ENCODE measurements at regions not wholly inside any gene's neighbourhood (a gene's known extent, or its start where the extent isn't known, plus 50 kb on each side); places are given as distances from the start of the nearest gene placed in this dataset.

GRCh38 chr2:206368933-206369569 is 74.3 kb upstream of the ADAM23 start:
- H3K79me2 ChIP-seq (ENCODE audit: control insufficient read depth, insufficient read depth, low read length), result no peaks in the 10 kb centered on the region
- no peaks in the 10 kb centered on the region for H3K9me3 ChIP-seq (replicated peaks; ENCODE audit: control insufficient read depth, insufficient read depth, low read length)
- H3K4me1 ChIP-seq (ENCODE audit: control insufficient read depth, extremely low read depth, insufficient read depth, low read length), result no peaks in the 10 kb centered on the region
- DNase-seq (ENCODE audit: low read depth, low spot score), result no peak
- H3K36me3 ChIP-seq (ENCODE audit: control insufficient read depth in 2 of 2, extremely low read depth in 1 of 2, insufficient read depth in 2 of 2, low read length in 2 of 2), result no peaks in the 10 kb centered on the region
- no peak for FAIRE-seq
- no peak overlapping the region for H3K27ac ChIP-seq (ENCODE audit: insufficient read depth, low read depth, low read length)
- TF ChIP-seq JUN (IDR thresholded peaks at IDR 0.05; ENCODE audit: borderline replicate concordance, insufficient read depth, insufficient read length, low read depth) (no peak), EZH2 (IDR thresholded peaks at IDR 0.05; ENCODE audit: borderline replicate concordance, low read depth, low read length, severe bottlenecking) (no peak), MAX (IDR thresholded peaks at IDR 0.05; ENCODE audit: insufficient read depth, insufficient read length) (no peak)
- intact Hi-C loops (cut with micrococcal nuclease) (no loop called here), dilution Hi-C loops (cut with MboI; ENCODE audit: extremely low pct_ligation_motif_present, low sequenced_read_pairs) (no loop called here)
- no peak overlapping the region for H3K4me3 ChIP-seq (replicated peaks in 1 of 3; ENCODE audit: insufficient read depth in 1 of 3, low read depth in 1 of 3, low read length in 3 of 3)
- no peaks in the 10 kb centered on the region for H3K9me1 ChIP-seq (replicated peaks; ENCODE audit: control insufficient read depth, extremely low read depth, insufficient read depth, low read length)
- no peaks in the 10 kb centered on the region for H4K20me1 ChIP-seq (replicated peaks; ENCODE audit: control insufficient read depth, extremely low read depth, insufficient read depth, low read length)
- no peak overlapping the region for H3K4me2 ChIP-seq (ENCODE audit: insufficient read depth, low read length)
- POLR2A ChIA-PET, result no interaction called here
- no TSS peak for BruUV-seq (replicated peaks)
- no peak overlapping the region for H3K9ac ChIP-seq (replicated peaks; ENCODE audit: extremely low read depth, insufficient read depth, low read length)
- H2AFZ ChIP-seq (ENCODE audit: low read depth, low read length), result no peak overlapping the region
- CTCF ChIA-PET, result interaction anchor here (0.9 to 1.5 kb wide), 3 partner anchors 10 to 156 kb away, joined by 3 to 4 read pairs (median 3); a partner anchor contains a TSS
- H3K27me3 ChIP-seq (ENCODE audit: control insufficient read depth in 2 of 2, insufficient read depth in 2 of 2, low read length in 2 of 2), result peaks cover 0 to 2% of the 10 kb centered on the region in 2 experiments

GRCh38 chr2:206375956-206376355 is 67.4 kb upstream of the ADAM23 start:
- no peaks in the 10 kb centered on the region for H3K36me3 ChIP-seq (ENCODE audit: control insufficient read depth in 2 of 2, extremely low read depth in 1 of 2, insufficient read depth in 2 of 2, low read length in 2 of 2)
- no peak for DNase-seq (ENCODE audit: low read depth, low spot score)
- dilution Hi-C loops (cut with MboI; ENCODE audit: extremely low pct_ligation_motif_present, low sequenced_read_pairs), result no loop called here
- H3K9me3 ChIP-seq (replicated peaks; ENCODE audit: control insufficient read depth, insufficient read depth, low read length), result no peaks in the 10 kb centered on the region
- H3K9me1 ChIP-seq (replicated peaks; ENCODE audit: control insufficient read depth, extremely low read depth, insufficient read depth, low read length), result no peaks in the 10 kb centered on the region
- TF ChIP-seq JUN (IDR thresholded peaks at IDR 0.05; ENCODE audit: borderline replicate concordance, insufficient read depth, insufficient read length, low read depth) (no peak), POLR2AphosphoS5 (IDR thresholded peaks at IDR 0.05; ENCODE audit: insufficient read depth, low read depth, low read length) (no peak), CTCF (IDR thresholded peaks at IDR 0.05; ENCODE audit: extremely low read depth in 1 of 2, insufficient read depth in 1 of 2, low read depth in 1 of 2, low read length in 2 of 2) (no peak), GATA2 (IDR thresholded peaks at IDR 0.05; ENCODE audit: insufficient read depth, insufficient read length, low read depth, low read length) (no peak), MAX (IDR thresholded peaks at IDR 0.05; ENCODE audit: insufficient read depth, insufficient read length) (no peak)
- no peak overlapping the region for H3K27ac ChIP-seq (ENCODE audit: insufficient read depth, low read depth, low read length)
- H3K4me2 ChIP-seq (ENCODE audit: insufficient read depth, low read length), result no peak overlapping the region
- H4K20me1 ChIP-seq (replicated peaks; ENCODE audit: control insufficient read depth, extremely low read depth, insufficient read depth, low read length), result no peaks in the 10 kb centered on the region
- no peak overlapping the region for H2AFZ ChIP-seq (ENCODE audit: low read depth, low read length)
- H3K4me3 ChIP-seq (replicated peaks in 1 of 3; ENCODE audit: insufficient read depth in 1 of 3, low read depth in 1 of 3, low read length in 3 of 3), result no peak overlapping the region
- H3K27me3 ChIP-seq (ENCODE audit: control insufficient read depth in 2 of 2, insufficient read depth in 2 of 2, low read length in 2 of 2), result peaks cover 0 to 3% of the 10 kb centered on the region in 2 experiments
- ChIA-PET CTCF (no interaction called here), POLR2A (no interaction called here)
- H3K79me2 ChIP-seq (ENCODE audit: control insufficient read depth, insufficient read depth, low read length), result no peaks in the 10 kb centered on the region
- no peak for FAIRE-seq
- BruUV-seq (replicated peaks), result no TSS peak
- no peak overlapping the region for H3K9ac ChIP-seq (replicated peaks; ENCODE audit: extremely low read depth, insufficient read depth, low read length)
- no peaks in the 10 kb centered on the region for H3K4me1 ChIP-seq (ENCODE audit: control insufficient read depth, extremely low read depth, insufficient read depth, low read length)
- intact Hi-C loops (cut with micrococcal nuclease), result no loop called here

Measured in endothelial cell of umbilical vein (primary cell).